HepG2 (cell line): ENCODE measurements at regions not wholly inside any gene's neighbourhood (a gene's known extent, or its start where the extent isn't known, plus 50 kb on each side); places are given as distances from the start of the nearest gene placed in this dataset.

Source experiments
- ATAC-seq: fragments of 200-7000 bp; cut with Tn5 transposase; 3 replicates; pipeline ENCODE4 v1.9.1; 2020; ENCODE audit warnings: mild to moderate bottlenecking, moderate library complexity
- BruUV-seq: library from RNA; stranded (reverse); fragments of 400-500 nt; replicated peaks from 2 replicates; lab custom pipeline; 2021; lab: Mats Ljungman, UMichigan
- CTCF ChIA-PET: fragments of 300-600 bp; formaldehyde crosslinking; extraction: SDS; loops from one replicate; lab custom pipeline; 2021; ENCODE audit warnings: low total read pairs, inconsistent platforms, low intra/inter-chr PET ratio; lab: Yijun Ruan, JAX
- POLR2A ChIA-PET: fragments of 350-600 bp; sonication (Branson Sonifier 250); formaldehyde crosslinking; loops from one replicate; lab custom pipeline; 2020; ENCODE audit warnings: antibody characterized with exemption, inconsistent platforms; lab: Yijun Ruan, JAX
- DNase-seq: peaks from one replicate; pipeline ENCODE4 v3.0.0-alpha.2; 2015; ENCODE audit warnings: low spot score
- FAIRE-seq: peaks from 3 replicates; lab custom pipeline; 2011; peaks lifted over from hg19 to GRCh38; lab: Jason Lieb, UNC
- H2AFZ ChIP-seq: one replicate; pipeline ENCODE4 v1.6.1; 2011; ENCODE audit warnings: low read length, inconsistent platforms
- H3K27ac ChIP-seq: fragments of 300-600 bp; 3 replicates; pipeline ENCODE4 v1.8.0; 2011; ENCODE audit warnings: mixed run types, mild to moderate bottlenecking, mixed read lengths, low read length, inconsistent platforms; ENCODE audit not compliant: insufficient read depth; ENCODE audit errors: extremely low read length
- H3K27me3 ChIP-seq, 2 experiments: fragments of 200-600 bp in 1 of 2; 2 replicates in 1 of 2; 3 replicates in 1 of 2; pipeline versions ENCODE4 v1.6.0 to v1.8.0; 2011; ENCODE audit warnings: low read length in 2 of 2, mild to moderate bottlenecking in 2 of 2, moderate library complexity in 2 of 2, inconsistent platforms in 1 of 2; ENCODE audit not compliant: insufficient read depth in 2 of 2, control insufficient read depth in 1 of 2
- H3K36me3 ChIP-seq, 2 experiments: fragments of 200-600 bp in 1 of 2; replicated peaks in 1 of 2; 2 replicates in 1 of 2; 3 replicates in 1 of 2; pipeline versions ENCODE4 v1.5.1 to v1.8.0; 2011; ENCODE audit warnings: low read length in 2 of 2, inconsistent platforms in 1 of 2; ENCODE audit not compliant: insufficient read depth in 2 of 2, control insufficient read depth in 1 of 2
- H3K4me1 ChIP-seq: 2 replicates; pipeline ENCODE4 v1.5.1; 2012; ENCODE audit warnings: low read length, inconsistent platforms; ENCODE audit not compliant: insufficient read depth
- H3K4me2 ChIP-seq: 2 replicates; pipeline ENCODE4 v1.6.0; 2011; ENCODE audit warnings: low read depth, low read length, inconsistent platforms
- H3K4me3 ChIP-seq, 3 experiments: fragments of 200-600 bp in 1 of 3; sonication (generic), shearing (Covaris generic) in 1 of 3; replicated peaks in 1 of 3; 2 replicates each; pipeline ENCODE4 v1.5.1; 2011 to 2016; ENCODE audit warnings: low read length in 3 of 3, inconsistent platforms in 2 of 3, low read depth in 2 of 3, mild to moderate bottlenecking in 2 of 3, control low read depth in 1 of 3, mixed read lengths in 1 of 3; ENCODE audit not compliant: insufficient read depth in 1 of 3
- H3K79me2 ChIP-seq: one replicate; pipeline ENCODE4 v1.6.1; 2011; ENCODE audit warnings: low read length, inconsistent platforms; ENCODE audit not compliant: insufficient read depth
- H3K9ac ChIP-seq: 2 replicates; pipeline ENCODE4 v1.6.0; 2011; ENCODE audit warnings: mild to moderate bottlenecking, low read depth, low read length, inconsistent platforms; ENCODE audit not compliant: insufficient read depth
- H3K9me3 ChIP-seq: 2 replicates; pipeline ENCODE4 v1.5.1; 2012; ENCODE audit warnings: mild to moderate bottlenecking, low read length
- H4K20me1 ChIP-seq: 2 replicates; pipeline ENCODE4 v1.6.0; 2011; ENCODE audit warnings: inconsistent platforms, mild to moderate bottlenecking, low read length, moderate library complexity; ENCODE audit not compliant: insufficient read depth
- ATF7 ChIP-seq, 2 experiments: fragments of 450-650 bp in 1 of 2; sonication (generic) in 1 of 2; formaldehyde crosslinking in 1 of 2; IDR thresholded peaks; 2 replicates each; pipeline versions ENCODE4 v1.4.0 to v1.6.1; 2016 to 2020; ENCODE audit warnings: antibody characterized with exemption in 1 of 2, mild to moderate bottlenecking in 1 of 2, missing genetic modification reagents in 1 of 2
- ELF3 ChIP-seq: IDR thresholded peaks from 2 replicates; pipeline ENCODE4 v1.6.1; 2016; ENCODE audit warnings: missing genetic modification reagents, missing compliant biosample characterization
- FOXO1 ChIP-seq: sonication (generic); formaldehyde crosslinking; IDR thresholded peaks from 2 replicates; pipeline ENCODE4 v1.4.0; 2020; ENCODE audit warnings: missing genetic modification reagents
- PAX8 ChIP-seq: sonication (generic); formaldehyde crosslinking; IDR thresholded peaks from 2 replicates; pipeline ENCODE4 v1.8.0; 2022; ENCODE audit warnings: mild to moderate bottlenecking, missing genetic modification reagents, borderline replicate concordance
- PHF21A ChIP-seq: sonication (generic); formaldehyde crosslinking; IDR thresholded peaks from 2 replicates; pipeline ENCODE4 v1.5.0; 2020; ENCODE audit warnings: mild to moderate bottlenecking, missing genetic modification reagents
- SP2 ChIP-seq: sonication (generic); formaldehyde crosslinking; IDR thresholded peaks from 2 replicates; pipeline ENCODE4 v1.5.1; 2020; ENCODE audit warnings: mild to moderate bottlenecking, missing genetic modification reagents
- ZNF44 ChIP-seq: sonication (generic); formaldehyde crosslinking; IDR thresholded peaks from 2 replicates; pipeline ENCODE4 v1.5.1; 2020; ENCODE audit warnings: mild to moderate bottlenecking, missing genetic modification reagents
- ZNF777 ChIP-seq: sonication (generic); formaldehyde crosslinking; IDR thresholded peaks from 2 replicates; pipeline ENCODE4 v1.4.0; 2020; ENCODE audit warnings: missing genetic modification reagents
- WGBS: methylation state at CpG from one replicate; pipeline ENCODE4 v1.1.6; 2017; ENCODE audit warnings: low lambda C conversion rate; 5-methylcytosine and 5-hydroxymethylcytosine counted together
- in situ Hi-C: cut with HindIII; loops from 2 replicates; pipeline ENCODE4 v1.10.0; 2017; ENCODE audit warnings: low pct_unique_long_range_greater_than_20kb; ENCODE audit not compliant: extremely low pct_ligation_motif_present
- intact Hi-C: fragments of 100-400 bp; cut with micrococcal nuclease; formaldehyde crosslinking; loops from one replicate; pipeline ENCODE4 v1.10.0; 2022; ENCODE audit not compliant: unreplicated experiment
- TF ChIP-seq, protein P1 (sequence below): sonication (generic); formaldehyde crosslinking; IDR thresholded peaks from 2 replicates; pipeline ENCODE4 v1.8.0; 2023; ENCODE audit warnings: mild to moderate bottlenecking, missing genetic modification reagents
- TF ChIP-seq, protein P2 (sequence below): sonication (generic); formaldehyde crosslinking; IDR thresholded peaks from 2 replicates; pipeline ENCODE4 v1.4.0; 2020; ENCODE audit warnings: missing genetic modification reagents
- TF ChIP-seq, protein P3 (sequence below): sonication (generic); formaldehyde crosslinking; IDR thresholded peaks from 2 replicates; pipeline ENCODE4 v1.8.0; 2022; ENCODE audit warnings: mild to moderate bottlenecking, missing genetic modification reagents, moderate library complexity

DNA sequence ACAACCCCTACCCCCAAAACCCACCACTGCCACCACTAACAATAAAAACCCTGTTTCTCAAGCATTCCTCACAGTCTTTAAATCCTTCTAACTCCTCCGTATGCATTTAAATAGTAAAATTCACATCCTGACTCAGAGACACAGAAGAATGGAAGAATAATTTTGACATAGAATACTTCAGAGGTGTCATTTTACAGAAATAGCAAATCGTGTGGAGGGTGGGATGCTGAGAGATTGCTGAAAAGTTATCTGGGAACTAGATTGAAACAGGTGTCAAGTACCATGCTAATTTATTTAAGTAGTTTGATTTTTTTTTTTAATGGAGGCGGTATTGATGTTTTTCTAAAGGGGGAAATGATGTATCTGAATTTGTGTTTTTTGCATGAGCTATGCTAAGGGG is 575.2 kb upstream of the TPK1 start:
- Histone ChIP-seq H3K9ac (no peak overlapping the region), H3K27ac (no peak overlapping the region), H3K27me3 (no peaks in the 10 kb centered on the region), H3K36me3 (no peaks in the 10 kb centered on the region), H3K4me2 (no peak overlapping the region), H3K4me3 (no peak overlapping the region), H3K79me2 (no peaks in the 10 kb centered on the region), H3K4me1 (no peaks in the 10 kb centered on the region), H4K20me1 (no peaks in the 10 kb centered on the region), H3K9me3 (peaks cover 65% of the 10 kb centered on the region), H2AFZ (no peak overlapping the region)
- ATAC-seq (no peak), DNase-seq (no peak), FAIRE-seq (no peak)
- WGBS, result 2% methylated on average over 3 of the region's 3 CpGs
- no TSS peak for BruUV-seq
- TF ChIP-seq, protein P1, sequence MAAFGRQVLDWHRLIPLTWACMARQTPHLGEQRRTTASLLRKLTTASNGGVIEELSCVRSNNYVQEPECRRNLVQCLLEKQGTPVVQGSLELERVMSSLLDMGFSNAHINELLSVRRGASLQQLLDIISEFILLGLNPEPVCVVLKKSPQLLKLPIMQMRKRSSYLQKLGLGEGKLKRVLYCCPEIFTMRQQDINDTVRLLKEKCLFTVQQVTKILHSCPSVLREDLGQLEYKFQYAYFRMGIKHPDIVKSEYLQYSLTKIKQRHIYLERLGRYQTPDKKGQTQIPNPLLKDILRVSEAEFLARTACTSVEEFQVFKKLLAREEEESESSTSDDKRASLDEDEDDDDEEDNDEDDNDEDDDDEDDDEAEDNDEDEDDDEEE (CRISPR knock-in tag), result no peak
- no peak for TF ChIP-seq ELF3 (CRISPR knock-in tag)
- TF ChIP-seq PHF21A (CRISPR knock-in tag), result no peak
- TF ChIP-seq, protein P2, sequence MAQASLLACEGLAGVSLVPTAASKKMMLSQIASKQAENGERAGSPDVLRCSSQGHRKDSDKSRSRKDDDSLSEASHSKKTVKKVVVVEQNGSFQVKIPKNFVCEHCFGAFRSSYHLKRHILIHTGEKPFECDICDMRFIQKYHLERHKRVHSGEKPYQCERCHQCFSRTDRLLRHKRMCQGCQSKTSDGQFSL (CRISPR knock-in tag), result no peak
- no peak for TF ChIP-seq FOXO1 (CRISPR knock-in tag)
- in situ Hi-C loops, result no loop called here
- ChIA-PET POLR2A (no interaction called here), CTCF (no interaction called here)
- intact Hi-C loops, result no loop called here

DNA sequence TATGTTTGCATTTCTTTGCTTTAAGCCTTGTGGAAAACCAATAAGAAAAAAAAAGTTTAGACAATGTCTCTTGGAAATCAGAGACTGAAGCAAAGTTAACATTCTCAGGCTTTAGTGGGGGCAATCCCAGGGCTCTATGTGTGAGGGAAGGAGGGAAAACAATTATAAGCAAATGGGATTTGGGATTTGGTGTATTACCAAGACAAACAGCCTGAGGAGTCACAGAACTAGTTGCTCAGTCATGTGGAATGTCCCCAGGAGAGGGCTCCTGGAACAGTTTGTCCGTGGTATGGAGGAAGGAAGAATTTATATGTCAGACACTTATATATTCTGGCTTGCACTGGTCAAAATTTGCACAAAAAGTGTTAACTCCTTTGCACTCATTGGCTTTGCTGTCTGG is 562.9 kb upstream of the TPK1 start:
- BruUV-seq, result no TSS peak
- no peak for FAIRE-seq
- intact Hi-C loops, result no loop called here

More for the DNA sequence above, 562.9 kb upstream of the TPK1 start:
- Histone ChIP-seq H3K27me3 (no peaks in the 10 kb centered on the region), H3K9me3 (peaks cover 95% of the 10 kb centered on the region), H3K4me3 (no peak overlapping the region), H4K20me1 (no peaks in the 10 kb centered on the region), H2AFZ (no peak overlapping the region), H3K27ac (no peak overlapping the region), H3K4me2 (no peak overlapping the region), H3K9ac (no peak overlapping the region), H3K36me3 (no peaks in the 10 kb centered on the region), H3K79me2 (no peaks in the 10 kb centered on the region), H3K4me1 (no peaks in the 10 kb centered on the region)
- POLR2A ChIA-PET, result no interaction called here
- CTCF ChIA-PET, result no interaction called here
- TF ChIP-seq, protein P3, sequence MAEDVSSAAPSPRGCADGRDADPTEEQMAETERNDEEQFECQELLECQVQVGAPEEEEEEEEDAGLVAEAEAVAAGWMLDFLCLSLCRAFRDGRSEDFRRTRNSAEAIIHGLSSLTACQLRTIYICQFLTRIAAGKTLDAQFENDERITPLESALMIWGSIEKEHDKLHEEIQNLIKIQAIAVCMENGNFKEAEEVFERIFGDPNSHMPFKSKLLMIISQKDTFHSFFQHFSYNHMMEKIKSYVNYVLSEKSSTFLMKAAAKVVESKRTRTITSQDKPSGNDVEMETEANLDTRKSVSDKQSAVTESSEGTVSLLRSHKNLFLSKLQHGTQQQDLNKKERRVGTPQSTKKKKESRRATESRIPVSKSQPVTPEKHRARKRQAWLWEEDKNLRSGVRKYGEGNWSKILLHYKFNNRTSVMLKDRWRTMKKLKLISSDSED (CRISPR knock-in tag), result no peak
- no peak for TF ChIP-seq ZNF777
- no peak for TF ChIP-seq PAX8
- TF ChIP-seq ZNF44 (CRISPR knock-in tag), result no peak
- no peak for TF ChIP-seq SP2 (CRISPR knock-in tag)
- no peak for TF ChIP-seq ATF7 (IDR thresholded peaks at IDR 0.05)
- no peak for TF ChIP-seq ATF7 (CRISPR knock-in tag; IDR thresholded peaks at IDR 0.05)
- no peak for DNase-seq
- in situ Hi-C loops, result no loop called here
- WGBS, result 0% methylated on average over 1 of the region's 1 CpG
- ATAC-seq, result no peak
